Mesodermal cell (in vitro differentiated cells): ENCODE measurements at regions not wholly inside any gene's neighbourhood (a gene's known extent, or its start where the extent isn't known, plus 50 kb on each side); places are given as distances from the start of the nearest gene placed in this dataset.

Experiments
- H3K27ac ChIP-seq: 2 replicates; pipeline ENCODE4 v1.7.0; 2013; ENCODE audit warnings: mild to moderate bottlenecking, low read depth, low read length, moderate library complexity; ENCODE audit not compliant: severe bottlenecking
- H3K36me3 ChIP-seq: 2 replicates; pipeline ENCODE4 v1.7.1; 2013; ENCODE audit warnings: mild to moderate bottlenecking, low read length, moderate library complexity; ENCODE audit not compliant: control insufficient read depth, insufficient read depth
- H3K4me1 ChIP-seq: one replicate; pipeline ENCODE4 v1.7.1; 2013; ENCODE audit warnings: mild to moderate bottlenecking, low read length; ENCODE audit not compliant: insufficient read depth, control insufficient read depth, poor library complexity, severe bottlenecking
- H3K4me3 ChIP-seq: 2 replicates; pipeline ENCODE4 v1.7.0; 2013; ENCODE audit warnings: low read length, control low read depth, mild to moderate bottlenecking; ENCODE audit not compliant: insufficient read depth, poor library complexity, severe bottlenecking; ENCODE audit errors: extremely low read depth
- H3K9me3 ChIP-seq: 2 replicates; pipeline ENCODE4 v1.7.1; 2013; ENCODE audit warnings: mild to moderate bottlenecking, low read length, moderate library complexity; ENCODE audit not compliant: control insufficient read depth
- WGBS, 2 experiments: methylation state at CpG; one replicate each; pipeline ENCODE4 v1.1.5; 2013; ENCODE audit warnings: missing lambda C conversion rate in 2 of 2; ENCODE audit not compliant: insufficient coverage in 2 of 2; 5-methylcytosine and 5-hydroxymethylcytosine counted together

DNA sequence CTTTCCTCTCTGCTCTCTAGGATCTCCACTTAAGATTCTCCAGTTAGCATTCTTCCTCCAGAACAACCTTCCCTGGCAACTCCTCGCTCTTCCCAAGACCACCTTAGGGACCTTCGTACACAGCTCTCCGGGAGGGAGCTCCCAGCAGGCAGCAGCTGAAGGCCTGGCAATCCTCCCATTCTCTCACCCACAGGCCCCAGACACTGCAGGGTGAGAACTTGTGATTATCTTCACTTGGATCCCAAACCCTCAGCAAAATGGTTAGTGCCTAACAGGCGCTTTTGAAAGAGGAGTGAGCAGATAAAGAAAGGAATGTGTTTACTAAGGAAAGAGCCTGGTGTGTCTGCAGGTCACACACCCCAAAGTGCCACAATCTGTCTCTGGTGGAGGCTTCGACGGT lies 83.8 kb upstream of the SNTG2 start:
- no peak overlapping the region for H3K4me3 ChIP-seq
- H3K36me3 ChIP-seq = no peaks in the 10 kb centered on the region
- 82 to 93% methylated on average over 4 of the region's 6 CpGs for WGBS, 2 experiments
- no peak overlapping the region for H3K27ac ChIP-seq
- H3K4me1 ChIP-seq = no peaks in the 10 kb centered on the region
- H3K9me3 ChIP-seq = no peaks in the 10 kb centered on the region

DNA sequence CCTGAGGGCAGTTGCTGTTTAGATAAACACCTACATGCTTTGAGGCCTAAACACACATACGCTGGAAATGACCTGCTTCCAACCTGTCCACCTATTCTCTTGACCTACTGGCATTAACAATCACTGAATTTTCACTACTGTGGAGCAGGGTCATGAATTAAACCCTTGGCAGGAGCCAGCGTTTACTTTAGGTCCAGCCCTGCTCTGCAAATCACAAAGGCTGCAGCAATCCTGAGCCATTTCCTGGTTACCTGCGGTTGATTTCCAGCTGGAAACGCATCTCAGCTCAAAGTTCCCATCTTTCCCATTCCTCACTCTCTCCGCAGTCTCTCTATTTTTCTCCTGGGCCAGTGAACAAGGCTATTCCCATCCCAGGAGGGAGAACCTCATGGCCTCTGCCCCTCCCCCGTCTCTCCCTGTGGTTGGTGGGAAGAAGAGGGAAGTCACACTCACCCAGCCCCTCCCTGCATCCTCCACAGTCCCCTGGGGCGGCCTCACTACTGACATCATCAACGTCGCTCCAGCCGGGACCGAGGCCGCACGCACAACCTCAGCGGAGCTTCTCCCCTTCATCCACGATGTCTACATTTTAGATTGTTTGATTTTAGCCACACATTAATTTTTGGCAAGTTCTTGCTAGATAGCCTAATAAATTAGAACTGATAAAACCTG lies 84.5 kb upstream of the SNTG2 start:
- Histone ChIP-seq H3K4me3 (no peak overlapping the region), H3K4me1 (no peaks in the 10 kb centered on the region), H3K27ac (no peak overlapping the region), H3K9me3 (no peaks in the 10 kb centered on the region), H3K36me3 (no peaks in the 10 kb centered on the region)
- WGBS, 2 experiments = 70 to 91% methylated on average over 4 to 11 of the region's 15 CpGs

DNA sequence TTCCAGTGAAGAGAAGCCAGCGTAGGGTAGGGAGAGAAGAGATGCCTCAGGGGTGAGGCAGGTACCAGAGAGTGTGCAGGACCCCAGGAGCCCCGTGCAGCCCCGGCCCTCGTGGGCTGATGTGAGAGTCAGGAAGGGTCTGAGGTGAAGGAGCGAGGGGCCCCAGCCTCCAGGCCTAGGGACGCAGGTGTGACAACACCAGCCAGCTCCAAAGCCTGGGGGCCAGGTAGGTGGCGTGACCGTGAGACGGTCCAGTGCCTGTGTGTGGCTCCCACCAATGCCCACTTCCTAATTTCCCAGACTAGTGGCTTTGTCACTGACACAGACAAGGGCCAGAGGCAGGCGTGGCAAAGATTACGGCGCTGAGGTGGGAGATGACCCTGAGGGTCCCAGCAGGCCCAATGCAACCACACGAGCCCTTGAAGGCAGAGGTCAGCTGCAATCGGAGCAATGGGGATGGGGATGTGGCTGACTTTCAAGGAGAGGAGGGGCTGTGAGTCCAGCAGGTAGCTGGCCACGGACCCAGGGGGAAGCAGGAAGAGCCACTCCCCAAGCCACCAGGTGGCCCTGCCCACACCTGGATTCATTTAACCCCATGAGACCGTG lies 86.0 kb upstream of the SNTG2 start:
- Histone ChIP-seq H3K36me3 (no peaks in the 10 kb centered on the region), H3K9me3 (no peaks in the 10 kb centered on the region), H3K4me3 (no peak overlapping the region), H3K27ac (no peak overlapping the region), H3K4me1 (no peaks in the 10 kb centered on the region)
- WGBS, 2 experiments = 78 to 95% methylated on average over 13 to 15 of the region's 16 CpGs

- no peak overlapping the region for H3K4me3 ChIP-seq
- H3K4me1 ChIP-seq = no peaks in the 10 kb centered on the region
- H3K27ac ChIP-seq = no peak overlapping the region
- H3K9me3 ChIP-seq = no peaks in the 10 kb centered on the region
- 70% methylated on average over 5 of the region's 13 CpGs for WGBS, 2 experiments
- H3K36me3 ChIP-seq = no peaks in the 10 kb centered on the region
These were observed 86.8 kb upstream of the SNTG2 start for GRCh38 chr2:863732-864450.

GRCh38 chr2:862731-863466 lies 87.8 kb upstream of the SNTG2 start:
- 64 to 81% methylated on average over 4 to 8 of the region's 9 CpGs for WGBS, 2 experiments
- Histone ChIP-seq H3K36me3 (no peaks in the 10 kb centered on the region), H3K4me3 (no peak overlapping the region), H3K9me3 (no peaks in the 10 kb centered on the region), H3K4me1 (no peaks in the 10 kb centered on the region), H3K27ac (no peak overlapping the region)

GRCh38 chr2:862355-862687 lies 88.3 kb upstream of the SNTG2 start:
- 81 to 82% methylated on average over 17 of the region's 17 CpGs for WGBS, 2 experiments
- no peak overlapping the region for H3K27ac ChIP-seq
- H3K4me3 ChIP-seq = no peak overlapping the region
- no peaks in the 10 kb centered on the region for H3K9me3 ChIP-seq
- no peaks in the 10 kb centered on the region for H3K4me1 ChIP-seq
- H3K36me3 ChIP-seq = no peaks in the 10 kb centered on the region

DNA sequence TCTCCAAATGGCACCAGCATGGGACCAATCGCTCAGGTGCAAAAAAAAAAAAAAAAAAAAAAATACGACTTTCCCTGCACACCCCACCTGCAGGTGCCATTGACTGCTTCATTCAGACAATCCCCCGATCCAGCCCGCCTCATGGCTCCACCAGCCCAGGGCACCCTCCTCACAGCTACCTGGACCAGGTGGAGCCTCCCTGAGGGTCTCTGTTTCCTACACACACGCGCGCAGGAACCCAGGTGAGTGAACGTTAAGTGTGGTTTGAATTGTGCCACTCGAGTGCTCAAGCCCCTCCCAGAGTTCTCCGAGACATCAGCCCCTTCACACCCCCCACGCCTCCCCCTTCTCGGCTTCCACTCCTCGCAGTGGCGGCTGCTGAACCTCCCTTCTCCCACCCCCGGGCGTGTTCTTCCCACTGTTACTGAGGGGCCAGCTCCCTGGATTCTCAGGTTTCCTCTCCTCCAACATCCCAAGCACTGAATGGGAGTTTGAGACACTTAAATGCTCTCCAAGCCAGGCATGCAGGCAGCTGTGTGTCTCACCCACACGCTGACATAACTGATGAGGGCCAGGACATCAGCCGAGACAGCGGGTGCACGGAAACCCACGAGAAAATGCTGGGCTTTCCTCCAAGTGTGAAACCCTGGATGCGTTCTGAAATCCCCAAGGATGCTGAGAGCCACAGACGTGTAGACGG lies 88.8 kb upstream of the SNTG2 start:
- Histone ChIP-seq H3K4me3 (no peak overlapping the region), H3K36me3 (no peaks in the 10 kb centered on the region), H3K4me1 (no peaks in the 10 kb centered on the region), H3K27ac (no peak overlapping the region), H3K9me3 (no peaks in the 10 kb centered on the region)
- 76 to 78% methylated on average over 19 to 21 of the region's 24 CpGs for WGBS, 2 experiments

DNA sequence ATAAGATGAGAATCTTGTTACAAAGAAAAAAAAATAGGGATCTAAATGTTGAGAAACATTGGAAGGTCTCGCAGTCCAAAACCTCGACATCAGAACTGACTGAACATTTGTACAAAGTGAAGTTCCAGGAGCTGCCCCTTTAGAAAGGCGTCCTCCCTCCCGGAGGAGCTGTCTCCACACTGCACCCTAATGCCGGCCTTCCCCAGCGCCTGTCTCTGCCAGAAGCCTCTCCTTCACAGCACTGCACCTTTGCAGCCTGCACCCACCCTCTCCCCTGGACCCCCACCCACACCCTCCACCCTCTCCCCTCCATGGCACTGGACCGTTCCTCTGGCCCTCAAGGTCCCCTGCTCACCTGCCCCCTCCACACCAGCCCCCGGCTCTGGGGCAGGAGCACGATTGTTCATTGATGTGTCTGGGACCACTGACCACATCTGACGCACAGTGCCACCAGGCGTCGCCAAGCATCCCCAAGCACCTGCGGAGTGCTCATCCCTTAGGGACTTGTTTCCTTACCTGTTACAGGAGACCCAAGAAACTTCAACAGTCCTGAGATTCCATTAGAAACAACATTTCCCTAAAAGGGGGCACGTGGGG lies 90.3 kb upstream of the SNTG2 start:
- WGBS, 2 experiments = 74 to 90% methylated on average over 12 of the region's 14 CpGs
- H3K9me3 ChIP-seq = no peaks in the 10 kb centered on the region
- peaks cover 1% of the 10 kb centered on the region for H3K4me1 ChIP-seq
- no peak overlapping the region for H3K4me3 ChIP-seq
- no peak overlapping the region for H3K27ac ChIP-seq
- H3K36me3 ChIP-seq = no peaks in the 10 kb centered on the region

- Histone ChIP-seq H3K4me3 (no peak overlapping the region), H3K4me1 (peaks cover 7% of the 10 kb centered on the region)
These were observed 92.0 kb upstream of the SNTG2 start for GRCh38 chr2:858646-859045.

DNA sequence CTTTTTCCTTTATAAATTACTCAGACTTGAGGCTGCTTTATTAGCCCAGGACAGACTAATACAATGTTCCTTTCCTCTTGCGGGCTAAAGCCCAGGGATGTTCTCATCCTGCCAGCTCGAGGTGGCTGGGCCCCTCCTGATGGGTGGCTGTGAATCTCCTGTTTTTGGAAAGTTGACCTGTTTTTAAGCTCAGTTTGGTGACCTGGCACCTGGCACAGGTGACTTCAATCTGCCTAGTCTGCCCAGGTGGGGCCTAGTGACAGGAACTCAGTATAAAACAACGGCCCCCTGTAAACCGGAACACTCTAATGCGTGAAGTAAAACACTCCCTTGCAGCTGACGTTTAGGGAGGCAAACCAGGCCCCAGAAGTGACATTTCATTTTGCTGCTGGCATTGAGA lies 92.7 kb upstream of the SNTG2 start:
- Histone ChIP-seq H3K9me3 (no peaks in the 10 kb centered on the region), H3K4me3 (no peak overlapping the region), H3K27ac (no peak overlapping the region), H3K36me3 (no peaks in the 10 kb centered on the region), H3K4me1 (peaks cover 7% of the 10 kb centered on the region)
- WGBS, 2 experiments = 58 to 59% methylated on average over 6 of the region's 6 CpGs

More at GRCh38 chr2:858646-859045, 92.0 kb upstream of the SNTG2 start:
- no peaks in the 10 kb centered on the region for H3K9me3 ChIP-seq
- 77 to 91% methylated on average over 6 of the region's 7 CpGs for WGBS, 2 experiments
- no peak overlapping the region for H3K27ac ChIP-seq
- no peaks in the 10 kb centered on the region for H3K36me3 ChIP-seq
